ENCODE measurements at regions not wholly inside any gene's neighbourhood (a gene's known extent, or its start where the extent isn't known, plus 50 kb on each side); places are given as distances from the start of the nearest gene placed in this dataset.

GRCh38 chrX:51420610-51421009, 75.8 kb downstream of the NUDT11 start:
- TF ChIP-seq CTCF (conservative IDR thresholded peaks at IDR 0.05; ENCODE audit: low read depth, low read length) (peak; percentile 79), EZH2 (IDR thresholded peaks at IDR 0.05; ENCODE audit: borderline replicate concordance, low read depth, low read length, poor library complexity, severe bottlenecking) (no peak)
